Right lung (tissue), 2 donors: ENCODE measurements at regions not wholly inside any gene's neighbourhood (a gene's known extent, or its start where the extent isn't known, plus 50 kb on each side); places are given as distances from the start of the nearest gene placed in this dataset.

Experiments used
- DNase-seq, 2 donors: peaks; one replicate each; pipeline ENCODE4 v3.0.0-alpha.2; 2013

GRCh38 chr18:41829647-41830516 lies 125.2 kb upstream of the PIK3C3 start:
- DNase-seq: no peak

GRCh38 chr18:41828137-41828536 lies 126.9 kb upstream of the PIK3C3 start:
- DNase-seq: no peak

- no peak for DNase-seq
Measured at GRCh38 chr18:41820784-41821183, 134.2 kb upstream of the PIK3C3 start.

GRCh38 chr18:41818381-41819355 lies 136.4 kb upstream of the PIK3C3 start:
- DNase-seq: no peak

- no peak for DNase-seq
Measured at GRCh38 chr18:41814651-41815050, 140.4 kb upstream of the PIK3C3 start.

GRCh38 chr18:41809652-41810051 lies 145.4 kb upstream of the PIK3C3 start:
- no peak for DNase-seq

GRCh38 chr18:41805341-41805740 lies 149.7 kb upstream of the PIK3C3 start:
- no peak for DNase-seq

GRCh38 chr18:41798879-41799278 lies 156.2 kb upstream of the PIK3C3 start:
- DNase-seq: no peak

GRCh38 chr18:41790687-41791086 lies 164.3 kb upstream of the PIK3C3 start:
- no peak for DNase-seq

- DNase-seq: no peak
Measured at GRCh38 chr18:41789001-41789400, 166.0 kb upstream of the PIK3C3 start.

GRCh38 chr18:41783879-41784278 lies 171.2 kb upstream of the PIK3C3 start:
- no peak for DNase-seq

- DNase-seq: no peak
Measured at GRCh38 chr18:41783065-41783818, 171.8 kb upstream of the PIK3C3 start.

- DNase-seq: no peak
Measured at GRCh38 chr18:41771973-41772372, 183.1 kb upstream of the PIK3C3 start.

GRCh38 chr18:41769265-41769664 lies 185.8 kb upstream of the PIK3C3 start:
- no peak for DNase-seq

- DNase-seq: no peak
Measured at GRCh38 chr18:41768467-41768866, 186.6 kb upstream of the PIK3C3 start.

GRCh38 chr18:41767960-41768359 lies 187.1 kb upstream of the PIK3C3 start:
- no peak for DNase-seq

- DNase-seq: no peak
Measured at GRCh38 chr18:41765460-41765859, 189.6 kb upstream of the PIK3C3 start.

GRCh38 chr18:41763361-41763760 lies 191.7 kb upstream of the PIK3C3 start:
- no peak for DNase-seq

GRCh38 chr18:41761333-41762018 lies 193.6 kb upstream of the PIK3C3 start:
- DNase-seq: no peak

- DNase-seq: no peak
Measured at GRCh38 chr18:41758534-41758933, 196.5 kb upstream of the PIK3C3 start.

- DNase-seq: no peak
Measured at GRCh38 chr18:41756141-41756540, 198.9 kb upstream of the PIK3C3 start.
